HAP-1 (cell line): ENCODE measurements at regions not wholly inside any gene's neighbourhood (a gene's known extent, or its start where the extent isn't known, plus 50 kb on each side); places are given as distances from the start of the nearest gene placed in this dataset.

ENCODE experiments used
- DNase-seq, 2 experiments: peaks; one replicate each; pipeline ENCODE4 v3.0.0-alpha.2; 2016 to 2020; ENCODE audit warnings: low spot score in 2 of 2
- H3K27me3 ChIP-seq: fragments of 250-450 bp; sonication (Bioruptor Pico); 2 replicates; pipeline ENCODE4 v1.5.1; 2020; ENCODE audit warnings: low read depth, mild to moderate bottlenecking, moderate library complexity
- H3K36me3 ChIP-seq: fragments of 250-450 bp; sonication (Bioruptor Pico); replicated peaks from 2 replicates; pipeline ENCODE4 v1.5.1; 2020; ENCODE audit warnings: mild to moderate bottlenecking
- H3K4me1 ChIP-seq: fragments of 250-450 bp; sonication (Bioruptor Pico); 2 replicates; pipeline ENCODE4 v1.5.1; 2020; ENCODE audit warnings: mild to moderate bottlenecking
- H3K4me3 ChIP-seq: fragments of 250-450 bp; sonication (Bioruptor Pico); 2 replicates; pipeline ENCODE4 v1.5.1; 2020; ENCODE audit warnings: mild to moderate bottlenecking, moderate library complexity
- H3K9me3 ChIP-seq: fragments of 250-450 bp; sonication (Bioruptor Pico); 2 replicates; pipeline ENCODE4 v1.5.1; 2020; ENCODE audit warnings: mild to moderate bottlenecking, moderate library complexity
- in situ Hi-C: fragments of 300-500 bp; cut with MboI; formaldehyde crosslinking; loops from 3 replicates; pipeline ENCODE4 v1.14.3; 2020; ENCODE audit warnings: low sequenced_read_pairs, inconsistent platforms, mixed read lengths

DNA sequence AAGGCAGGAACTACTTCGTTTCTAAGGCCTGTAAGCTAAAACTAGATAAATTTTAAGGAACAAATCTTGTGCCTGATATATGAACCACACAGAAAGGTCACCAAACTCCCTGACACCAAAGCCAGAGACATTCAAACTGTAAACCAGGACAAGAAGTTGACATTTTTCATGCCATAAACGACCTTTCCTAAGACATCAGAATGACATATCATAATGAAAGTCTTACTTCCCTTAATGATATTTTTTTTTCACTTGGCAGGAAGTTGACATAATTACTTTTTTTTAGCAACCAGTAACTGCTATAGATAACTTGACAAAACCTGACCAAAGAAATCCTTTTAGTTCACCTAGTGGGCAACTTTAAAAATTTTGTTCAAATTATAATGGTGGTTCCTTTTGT, 231.5 kb upstream of the AGTR2 start:
- in situ Hi-C loops, result no loop called here
- Histone ChIP-seq H3K36me3 (peaks cover 11% of the 10 kb centered on the region), H3K27me3 (no peaks in the 10 kb centered on the region), H3K9me3 (no peaks in the 10 kb centered on the region), H3K4me1 (peaks cover 25% of the 10 kb centered on the region), H3K4me3 (no peak overlapping the region)
- DNase-seq, result no peak

GRCh38 chrX:115939636-115940160, 230.8 kb upstream of the AGTR2 start:
- DNase-seq, result no peak
- Histone ChIP-seq H3K4me1 (peaks cover 25% of the 10 kb centered on the region), H3K36me3 (peaks cover 11% of the 10 kb centered on the region), H3K9me3 (no peaks in the 10 kb centered on the region), H3K27me3 (no peaks in the 10 kb centered on the region), H3K4me3 (no peak overlapping the region)
- in situ Hi-C loops, result no loop called here

DNA sequence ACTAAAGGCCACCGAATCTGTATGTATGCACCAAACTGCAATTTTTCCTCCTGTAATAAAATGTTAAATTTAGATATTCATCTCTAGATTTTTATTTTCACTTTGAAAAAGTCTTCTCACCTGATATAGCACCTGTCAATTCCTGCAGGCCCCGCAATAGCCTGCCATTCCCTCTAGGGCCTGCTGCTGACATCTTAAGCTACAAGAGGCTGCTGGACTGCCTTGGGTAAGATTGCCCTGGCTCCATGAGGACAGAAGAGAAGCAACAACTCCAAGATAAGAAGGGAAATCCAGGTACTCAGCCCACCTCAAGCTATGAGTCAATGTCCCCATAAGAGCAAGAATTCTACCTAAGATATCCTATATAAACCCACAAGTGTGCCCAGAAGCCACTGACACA, 230.2 kb upstream of the AGTR2 start:
- Histone ChIP-seq H3K4me1 (peaks cover 25% of the 10 kb centered on the region), H3K9me3 (no peaks in the 10 kb centered on the region), H3K4me3 (no peak overlapping the region), H3K27me3 (no peaks in the 10 kb centered on the region), H3K36me3 (peaks cover 11% of the 10 kb centered on the region)
- in situ Hi-C loops, result no loop called here
- no peak for DNase-seq

DNA sequence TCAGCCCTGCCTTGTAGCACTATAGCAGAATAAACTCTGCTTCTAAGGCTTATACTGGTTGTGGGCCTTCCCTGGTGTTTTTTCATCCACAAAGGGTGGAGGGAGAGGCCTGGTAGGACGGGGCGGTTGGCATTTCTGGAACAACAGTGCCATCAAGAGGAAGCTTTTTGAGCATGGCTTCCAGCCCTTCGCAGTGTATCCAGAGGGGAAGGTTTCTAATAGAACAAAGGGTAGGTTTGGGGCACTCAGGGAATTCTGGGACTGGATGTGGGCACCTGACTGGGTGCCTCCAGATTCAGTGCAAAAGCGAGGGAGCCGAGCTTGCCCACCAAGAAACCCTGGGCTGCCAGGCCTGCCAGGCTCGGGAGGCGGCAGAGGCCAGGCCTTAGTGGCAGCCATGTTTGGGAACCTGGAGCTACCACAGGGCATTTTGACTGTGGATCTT, 229.6 kb upstream of the AGTR2 start:
- peak; percentile 22 to 73 for DNase-seq
- Histone ChIP-seq H3K36me3 (peaks cover 9% of the 10 kb centered on the region), H3K9me3 (no peaks in the 10 kb centered on the region; the same call in 1 of the 2 replicates), H3K27me3 (no peaks in the 10 kb centered on the region), H3K4me3 (no peak overlapping the region), H3K4me1 (peaks cover 25% of the 10 kb centered on the region)
- in situ Hi-C loops, result no loop called here

GRCh38 chrX:115941388-115941787, 229.2 kb upstream of the AGTR2 start:
- Histone ChIP-seq H3K9me3 (no peaks in the 10 kb centered on the region; the same call in 1 of the 2 replicates), H3K36me3 (peaks cover 5% of the 10 kb centered on the region), H3K4me1 (peaks cover 25% of the 10 kb centered on the region), H3K27me3 (no peaks in the 10 kb centered on the region), H3K4me3 (no peak overlapping the region)
- in situ Hi-C loops, result no loop called here
- DNase-seq, result no peak

DNA sequence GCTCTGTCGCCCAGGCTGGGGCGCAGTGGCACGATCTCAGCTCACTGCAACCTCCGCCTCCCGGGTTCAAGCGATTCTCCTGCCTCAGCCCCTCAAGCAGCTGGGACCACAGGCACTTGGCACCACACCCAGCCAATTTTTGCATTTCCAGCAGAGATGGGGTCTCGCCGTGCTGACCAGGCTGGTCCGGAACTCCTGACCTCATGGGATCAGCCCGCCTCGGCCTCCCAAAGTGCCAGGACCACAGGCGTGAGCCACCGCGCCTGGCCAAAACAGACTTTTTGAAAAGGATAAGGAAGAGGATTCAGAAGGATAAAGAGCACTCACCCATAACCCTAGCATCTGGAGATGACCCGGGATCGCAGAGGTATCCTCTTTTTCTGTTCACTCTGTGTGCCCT, 224.5 kb upstream of the AGTR2 start:
- no peak for DNase-seq
- H3K36me3 ChIP-seq, result peaks cover 5% of the 10 kb centered on the region
- in situ Hi-C loops, result no loop called here
- H3K27me3 ChIP-seq, result no peaks in the 10 kb centered on the region
- H3K4me1 ChIP-seq, result no peaks in the 10 kb centered on the region
- H3K9me3 ChIP-seq, result no peaks in the 10 kb centered on the region; the same call in 1 of the 2 replicates
- no peak overlapping the region for H3K4me3 ChIP-seq

DNA sequence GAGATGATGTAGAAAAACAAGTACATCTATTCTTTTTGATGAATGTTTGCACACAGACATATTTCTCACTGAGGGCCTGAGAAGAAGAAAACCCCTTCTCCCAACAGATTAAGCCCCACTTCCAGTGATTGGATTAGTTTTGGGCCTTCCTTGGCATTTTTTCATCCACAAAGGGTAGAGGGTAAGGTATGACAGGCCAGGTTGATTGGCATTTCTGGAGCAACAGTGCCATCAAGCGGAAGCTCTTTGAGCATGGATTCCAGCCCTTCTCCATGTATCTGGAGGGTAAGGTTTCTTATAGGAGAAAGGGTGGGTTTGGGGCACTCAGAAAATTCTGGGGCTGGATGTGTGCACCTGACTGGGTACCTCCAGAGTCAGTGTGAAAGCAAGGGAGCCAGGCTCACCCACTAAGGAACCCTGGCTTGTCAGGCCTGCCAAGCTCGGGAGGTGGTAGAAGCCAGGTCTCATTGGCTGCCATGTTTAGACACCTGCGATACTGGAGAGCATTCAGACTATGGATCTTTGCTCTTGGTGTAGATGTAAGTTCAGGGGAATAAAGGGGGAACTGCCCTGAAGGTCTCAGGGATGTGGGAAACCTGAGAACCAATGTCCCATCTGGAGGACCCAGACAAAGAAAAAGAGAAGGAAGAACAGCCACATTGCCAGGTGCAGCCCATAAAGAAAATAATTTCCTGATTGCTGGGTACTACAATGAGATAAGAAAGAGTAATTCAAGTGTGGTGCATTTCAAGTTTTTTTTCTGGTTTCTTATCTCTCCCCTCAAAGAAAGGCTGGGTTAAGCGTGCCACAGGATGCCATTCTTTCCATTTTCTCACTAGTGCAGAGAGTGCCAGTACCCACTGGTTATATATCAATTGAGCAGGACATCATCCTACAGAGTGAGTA, 222.3 kb upstream of the AGTR2 start:
- Histone ChIP-seq H3K4me1 (no peaks in the 10 kb centered on the region), H3K27me3 (no peaks in the 10 kb centered on the region), H3K4me3 (no peak overlapping the region), H3K9me3 (no peaks in the 10 kb centered on the region; the same call in 1 of the 2 replicates), H3K36me3 (peaks cover 5% of the 10 kb centered on the region)
- no peak for DNase-seq
- in situ Hi-C loops, result no loop called here

DNA sequence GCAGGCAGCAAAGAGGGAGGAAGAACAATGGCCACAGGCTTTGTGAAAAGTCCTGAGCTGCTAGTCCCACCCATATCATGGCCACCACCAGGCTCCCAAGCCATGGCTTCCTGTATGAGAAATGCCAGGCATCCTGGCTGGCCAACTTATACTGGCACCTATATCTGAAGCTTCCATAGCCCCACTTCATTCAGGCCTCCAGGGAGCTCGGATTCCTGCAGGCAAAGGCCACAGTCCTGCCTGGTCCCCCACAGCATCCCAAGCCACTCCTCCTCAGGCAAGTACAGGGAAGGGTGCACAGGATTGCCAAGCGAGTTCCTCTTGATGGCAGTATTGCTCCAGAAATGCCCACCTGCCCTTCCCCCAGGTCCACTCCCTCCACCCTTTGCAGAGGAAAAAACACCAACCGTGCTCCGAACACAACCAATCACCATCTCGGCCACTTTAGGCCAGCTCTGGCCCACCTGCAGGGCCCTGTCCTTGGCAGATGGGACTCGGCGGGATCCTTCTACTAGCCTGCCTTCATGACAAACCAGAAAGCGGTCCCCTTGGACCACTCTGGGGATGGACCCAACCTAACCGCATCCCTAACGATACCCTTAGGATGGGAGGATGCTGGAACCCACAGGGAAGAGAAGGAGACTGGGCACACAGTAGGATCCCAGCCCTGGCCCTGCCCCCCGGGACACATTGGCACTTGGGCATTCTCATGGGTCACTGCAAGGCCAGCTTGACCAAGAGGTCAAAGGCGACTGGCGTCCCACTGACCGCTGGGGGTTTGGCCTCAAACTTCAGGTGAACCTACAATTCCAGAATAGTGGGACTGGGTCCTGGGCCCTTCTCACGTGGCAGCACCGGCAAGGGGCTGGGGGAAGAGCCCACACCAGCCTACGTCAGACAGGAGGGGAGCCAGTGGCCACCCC, 220.4 kb upstream of the AGTR2 start:
- no peaks in the 10 kb centered on the region; the same call in 1 of the 2 replicates for H3K9me3 ChIP-seq
- no peak for DNase-seq
- peaks cover 5% of the 10 kb centered on the region for H3K36me3 ChIP-seq
- in situ Hi-C loops, result no loop called here
- no peaks in the 10 kb centered on the region for H3K27me3 ChIP-seq
- no peaks in the 10 kb centered on the region for H3K4me1 ChIP-seq
- no peak overlapping the region for H3K4me3 ChIP-seq

GRCh38 chrX:115952417-115953092, 218.0 kb upstream of the AGTR2 start:
- Histone ChIP-seq H3K27me3 (no peaks in the 10 kb centered on the region), H3K9me3 (no peaks in the 10 kb centered on the region), H3K4me1 (no peaks in the 10 kb centered on the region), H3K4me3 (no peak overlapping the region), H3K36me3 (no peaks in the 10 kb centered on the region; the same call in none of the 2 replicates)
- in situ Hi-C loops, result no loop called here
- DNase-seq, result no peak

GRCh38 chrX:115957862-115958490, 212.6 kb upstream of the AGTR2 start:
- in situ Hi-C loops, result no loop called here
- DNase-seq, result peak in 1 of 2 experiments; percentile 25
- no peaks in the 10 kb centered on the region for H3K27me3 ChIP-seq
- no peak overlapping the region for H3K4me3 ChIP-seq
- H3K4me1 ChIP-seq, result no peaks in the 10 kb centered on the region
- H3K36me3 ChIP-seq, result no peaks in the 10 kb centered on the region; the same call in 1 of the 2 replicates
- H3K9me3 ChIP-seq, result no peaks in the 10 kb centered on the region

GRCh38 chrX:115958687-115959359, 211.7 kb upstream of the AGTR2 start:
- H3K9me3 ChIP-seq, result 0 out of 2 replicates have a peak, but pooled peaks cover 2% of the 10 kb centered on the region
- H3K4me3 ChIP-seq, result no peak overlapping the region
- DNase-seq, result no peak

GRCh38 chrX:115960440-115961084, 210.0 kb upstream of the AGTR2 start:
- Histone ChIP-seq H3K27me3 (no peaks in the 10 kb centered on the region), H3K36me3 (no peaks in the 10 kb centered on the region; the same call in 1 of the 2 replicates), H3K4me1 (no peaks in the 10 kb centered on the region), H3K4me3 (no peak overlapping the region), H3K9me3 (peaks cover 2% of the 10 kb centered on the region; the same call in 1 of the 2 replicates)
- DNase-seq, result peak in 1 of 2 experiments; percentile 26
- in situ Hi-C loops, result no loop called here

More at GRCh38 chrX:115958687-115959359, 211.7 kb upstream of the AGTR2 start:
- H3K4me1 ChIP-seq, result no peaks in the 10 kb centered on the region
- in situ Hi-C loops, result no loop called here
- H3K36me3 ChIP-seq, result no peaks in the 10 kb centered on the region; the same call in 1 of the 2 replicates
- no peaks in the 10 kb centered on the region for H3K27me3 ChIP-seq
